Skeletal muscle tissue (tissue), 3 donors: ENCODE measurements at regions not wholly inside any gene's neighbourhood (a gene's known extent, or its start where the extent isn't known, plus 50 kb on each side); places are given as distances from the start of the nearest gene placed in this dataset.

Experiments used
- H3K27ac ChIP-seq: one replicate; pipeline ENCODE4 v1.7.0; 2013; ENCODE audit warnings: mild to moderate bottlenecking, low read depth, low read length, inconsistent platforms
- H3K27me3 ChIP-seq, 3 donors: one replicate each; pipeline ENCODE4 v1.7.0; 2013; ENCODE audit warnings: low read length in 3 of 3; ENCODE audit not compliant: control insufficient read depth in 3 of 3, insufficient read depth in 3 of 3
- H3K36me3 ChIP-seq, 3 donors: one replicate each; pipeline ENCODE4 v1.7.0; 2013; ENCODE audit warnings: low read length in 3 of 3; ENCODE audit not compliant: control insufficient read depth in 3 of 3, insufficient read depth in 3 of 3
- H3K4me1 ChIP-seq, 3 donors: one replicate each; pipeline ENCODE4 v1.7.0; 2013; ENCODE audit warnings: low read length in 3 of 3, mild to moderate bottlenecking in 3 of 3; ENCODE audit not compliant: control insufficient read depth in 3 of 3, insufficient read depth in 3 of 3
- H3K4me3 ChIP-seq, 3 donors: one replicate each; pipeline ENCODE4 v1.7.0; 2013; ENCODE audit warnings: low read length in 3 of 3
- H3K9ac ChIP-seq, 3 donors: one replicate each; pipeline ENCODE4 v1.7.0; 2013; ENCODE audit warnings: low read length in 3 of 3, mild to moderate bottlenecking in 3 of 3, moderate library complexity in 2 of 3, low read depth in 1 of 3
- H3K9me3 ChIP-seq, 3 donors: one replicate each; pipeline ENCODE4 v1.7.0; 2013; ENCODE audit warnings: low read length in 3 of 3; ENCODE audit not compliant: control insufficient read depth in 3 of 3
- donor health status: Osteomylitis.

GRCh38 chr4:3677748-3678070 lies 88.5 kb upstream of the ADRA2C start:
- Histone ChIP-seq H3K4me1 (no peaks in the 10 kb centered on the region), H3K9ac (no peak overlapping the region), H3K4me3 (no peak overlapping the region), H3K9me3 (no peaks in the 10 kb centered on the region), H3K36me3 (no peaks in the 10 kb centered on the region), H3K27ac (no peak overlapping the region), H3K27me3 (peaks cover 34 to 53% (median 53%) of the 10 kb centered on the region in 3 donors)

DNA sequence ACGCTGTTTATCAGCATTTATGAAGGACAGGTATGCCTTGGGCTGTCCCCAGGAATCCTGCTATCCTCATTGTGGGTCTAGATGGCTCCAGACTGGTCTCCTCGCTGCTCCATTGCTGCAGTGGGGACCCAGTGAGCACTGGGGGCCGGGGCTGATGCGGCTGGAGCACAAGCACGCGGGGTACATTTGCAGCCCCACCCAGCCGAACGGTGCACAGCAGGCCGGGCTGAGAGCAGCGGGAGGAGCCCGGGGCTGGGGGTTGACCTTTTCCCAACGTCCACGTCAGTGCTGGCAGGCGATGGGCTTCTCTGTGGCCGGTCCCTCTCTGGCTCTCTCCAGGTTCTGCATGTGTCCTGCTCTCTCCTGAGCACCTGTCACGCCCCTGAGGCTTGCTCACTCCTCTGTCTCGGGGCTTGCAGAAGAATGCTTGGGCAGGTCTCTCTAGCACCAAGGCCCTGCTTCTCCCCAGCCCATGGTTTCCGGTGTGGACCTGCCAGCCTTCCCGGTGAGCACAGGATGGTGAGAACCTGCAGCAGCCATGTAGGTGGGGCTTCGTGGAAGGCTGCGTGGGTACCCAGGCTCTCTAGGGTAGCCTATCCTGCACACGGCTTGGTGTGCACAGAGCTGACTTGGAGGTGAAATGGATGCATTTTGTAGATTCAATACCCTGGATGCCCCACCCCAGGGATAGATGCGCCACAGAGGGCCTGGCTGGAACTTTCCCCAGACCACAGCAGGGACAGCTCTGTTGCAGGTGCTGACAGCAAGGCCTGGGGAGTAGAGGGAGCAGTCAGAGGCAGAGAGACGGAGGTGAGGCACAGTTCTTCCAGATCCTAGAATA lies 89.1 kb upstream of the ADRA2C start:
- H3K27me3 ChIP-seq: peaks cover 34 to 53% (median 47%) of the 10 kb centered on the region in 3 donors
- H3K4me3 ChIP-seq: no peak overlapping the region
- no peak overlapping the region for H3K9ac ChIP-seq
- H3K4me1 ChIP-seq: no peaks in the 10 kb centered on the region
- no peak overlapping the region for H3K27ac ChIP-seq
- H3K36me3 ChIP-seq: no peaks in the 10 kb centered on the region
- no peaks in the 10 kb centered on the region for H3K9me3 ChIP-seq

DNA sequence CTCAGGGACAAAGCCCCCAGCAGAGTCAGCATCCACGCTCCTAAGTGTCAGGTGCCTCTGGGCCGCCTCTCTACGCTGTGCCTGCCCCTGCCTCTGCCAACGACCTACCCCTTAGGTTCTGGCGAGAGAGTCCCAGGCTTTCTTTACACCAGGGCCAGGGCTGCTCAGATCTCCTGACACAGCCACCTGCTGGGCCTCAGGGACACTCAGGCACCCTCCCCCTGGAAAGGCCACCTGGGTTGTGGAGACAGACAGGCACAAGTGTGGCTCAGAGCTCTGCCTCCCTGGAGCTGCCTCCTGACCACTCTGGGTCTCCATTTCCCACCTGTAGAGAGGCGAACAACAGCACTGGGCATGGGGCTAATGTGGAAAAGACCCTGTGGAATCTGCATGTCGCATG lies 90.0 kb upstream of the ADRA2C start:
- Histone ChIP-seq H3K27me3 (peaks cover 34 to 53% (median 42%) of the 10 kb centered on the region in 3 donors), H3K4me3 (no peak overlapping the region), H3K36me3 (no peaks in the 10 kb centered on the region), H3K9ac (no peak overlapping the region), H3K4me1 (no peaks in the 10 kb centered on the region), H3K27ac (no peak overlapping the region), H3K9me3 (no peaks in the 10 kb centered on the region)

DNA sequence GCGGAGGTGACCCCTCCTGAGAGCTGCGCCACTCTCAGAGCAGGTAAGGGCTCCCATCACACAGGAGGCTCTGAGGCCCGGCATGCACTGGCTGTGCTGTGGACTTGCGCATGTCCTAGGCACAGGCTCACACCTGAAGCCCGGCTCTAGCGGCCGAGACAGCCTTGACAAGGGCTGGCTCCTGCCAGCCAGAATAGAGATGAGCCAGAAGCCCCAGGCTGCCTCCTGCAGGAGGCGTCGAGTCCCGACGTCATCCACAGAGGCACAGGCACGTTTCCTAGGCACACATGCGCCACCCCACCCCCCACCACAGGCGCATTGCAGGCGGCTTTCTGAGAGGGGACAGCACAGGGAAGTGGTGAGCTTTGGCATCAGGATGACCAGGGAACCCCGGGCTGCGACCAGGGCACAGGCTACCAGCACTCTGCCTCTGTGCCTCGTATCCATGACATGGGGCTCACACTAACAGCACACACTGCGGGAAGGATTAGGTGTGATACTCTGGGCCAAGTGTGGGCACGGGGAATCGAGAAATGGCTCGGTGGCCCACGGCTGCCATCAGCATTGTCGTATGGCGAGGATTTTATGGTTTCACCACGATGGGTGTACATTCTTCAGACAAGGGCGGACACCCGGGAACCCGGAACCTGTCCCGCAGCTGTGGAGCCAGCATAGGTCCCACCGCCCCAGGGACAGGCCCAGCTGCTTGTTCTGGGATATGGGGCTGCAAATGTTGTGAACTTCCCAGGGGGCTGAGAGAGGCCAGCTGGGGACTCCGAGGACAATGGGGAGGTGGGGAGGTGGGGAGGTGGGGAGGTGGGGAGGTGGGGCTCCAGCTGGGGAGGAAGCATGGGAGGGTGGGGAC lies 90.7 kb upstream of the ADRA2C start:
- H3K4me1 ChIP-seq: no peaks in the 10 kb centered on the region
- no peak overlapping the region for H3K27ac ChIP-seq
- no peaks in the 10 kb centered on the region for H3K36me3 ChIP-seq
- H3K4me3 ChIP-seq: no peak overlapping the region
- H3K9me3 ChIP-seq: no peaks in the 10 kb centered on the region
- H3K27me3 ChIP-seq: peaks cover 29 to 50% (median 41%) of the 10 kb centered on the region in 3 donors
- H3K9ac ChIP-seq: no peak overlapping the region

DNA sequence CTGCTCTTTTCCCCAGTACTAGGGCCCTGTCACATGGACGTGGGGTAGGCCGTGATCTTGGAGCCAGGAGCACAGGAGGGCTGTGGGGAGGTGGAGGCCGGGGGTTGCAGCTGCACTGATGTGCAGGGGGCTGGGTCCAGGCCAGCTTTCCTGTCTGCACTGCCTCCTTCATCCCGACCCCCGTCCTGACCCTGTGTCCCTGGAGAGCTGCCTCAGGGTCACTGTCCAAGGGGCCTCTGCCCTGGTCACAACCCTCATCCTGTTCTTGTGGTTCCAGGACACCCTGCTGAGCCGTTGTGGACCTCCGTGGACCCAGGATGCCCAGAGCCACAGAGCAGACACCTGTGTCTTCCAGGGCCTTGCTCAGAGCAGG lies 91.7 kb upstream of the ADRA2C start:
- no peak overlapping the region for H3K4me3 ChIP-seq
- H3K36me3 ChIP-seq: no peaks in the 10 kb centered on the region
- no peaks in the 10 kb centered on the region for H3K9me3 ChIP-seq
- no peaks in the 10 kb centered on the region for H3K4me1 ChIP-seq
- no peak overlapping the region for H3K27ac ChIP-seq
- H3K27me3 ChIP-seq: peaks cover 29 to 45% (median 41%) of the 10 kb centered on the region in 3 donors
- no peak overlapping the region for H3K9ac ChIP-seq

DNA sequence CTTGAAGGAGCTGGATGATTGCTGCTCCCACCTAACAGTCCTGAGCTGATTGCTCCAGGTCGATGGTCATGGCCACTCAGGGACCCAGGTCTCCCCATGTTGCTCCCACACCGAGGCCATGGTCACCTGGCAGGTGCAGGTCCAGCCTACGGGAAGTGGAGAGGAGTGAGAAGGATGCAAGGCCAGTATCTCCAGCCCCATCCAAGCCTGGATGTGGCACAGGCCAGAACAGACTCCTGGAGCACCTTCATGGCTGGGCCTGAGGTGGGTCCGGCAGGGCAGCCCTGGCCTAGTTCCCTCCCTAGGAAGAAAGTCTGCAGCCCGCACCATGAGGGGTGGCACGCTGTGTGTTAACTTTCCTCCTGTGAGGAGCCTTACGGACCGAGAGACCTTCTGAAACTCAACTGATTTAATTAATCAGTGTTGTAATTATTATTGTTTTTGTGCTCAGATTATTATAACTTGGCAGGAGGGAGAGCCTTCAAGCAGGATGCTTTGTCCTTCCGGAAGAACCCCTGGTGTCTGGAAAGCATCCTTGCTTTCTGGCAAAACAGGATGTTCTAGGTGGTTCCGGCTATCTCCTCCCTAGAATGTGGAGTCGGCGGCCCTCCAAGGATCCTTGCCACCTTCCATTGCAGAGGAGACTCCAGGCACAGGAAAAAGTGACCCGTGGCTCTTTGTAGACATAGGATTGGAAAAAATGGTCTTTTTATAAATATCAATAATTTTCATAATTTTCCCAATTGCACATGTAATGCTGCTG lies 92.3 kb upstream of the ADRA2C start:
- no peaks in the 10 kb centered on the region for H3K9me3 ChIP-seq
- no peak overlapping the region for H3K9ac ChIP-seq
- H3K4me3 ChIP-seq: no peak overlapping the region
- H3K27ac ChIP-seq: no peak overlapping the region
- H3K27me3 ChIP-seq: peaks cover 29 to 41% (median 39%) of the 10 kb centered on the region in 3 donors
- H3K36me3 ChIP-seq: no peaks in the 10 kb centered on the region
- no peaks in the 10 kb centered on the region for H3K4me1 ChIP-seq

- H3K9ac ChIP-seq: no peak overlapping the region
- H3K4me1 ChIP-seq: no peaks in the 10 kb centered on the region
- no peak overlapping the region for H3K27ac ChIP-seq
- H3K4me3 ChIP-seq: no peak overlapping the region
- H3K36me3 ChIP-seq: no peaks in the 10 kb centered on the region
- no peaks in the 10 kb centered on the region for H3K9me3 ChIP-seq
- peaks cover 27 to 40% (median 34%) of the 10 kb centered on the region in 3 donors for H3K27me3 ChIP-seq
Observed at GRCh38 chr4:3673176-3673575, 93.0 kb upstream of the ADRA2C start.

DNA sequence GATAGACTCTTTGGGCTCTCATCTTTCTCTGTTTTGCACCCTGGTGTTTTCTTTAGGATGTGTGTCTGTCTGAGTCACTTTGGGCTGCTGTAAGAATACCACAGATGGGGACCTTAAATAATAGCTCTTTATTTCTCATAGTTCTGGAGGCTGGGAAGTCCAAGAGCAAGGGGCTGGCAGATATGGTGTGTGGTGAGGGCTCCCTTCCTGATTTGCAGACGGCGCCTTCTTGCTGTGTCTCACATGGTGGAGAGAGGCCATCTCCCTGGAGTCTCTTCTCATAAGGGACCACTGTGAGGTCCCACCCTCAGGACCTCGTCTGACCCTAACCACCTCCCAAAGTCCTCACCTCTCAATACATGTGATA lies 93.7 kb upstream of the ADRA2C start:
- no peak overlapping the region for H3K9ac ChIP-seq

DNA sequence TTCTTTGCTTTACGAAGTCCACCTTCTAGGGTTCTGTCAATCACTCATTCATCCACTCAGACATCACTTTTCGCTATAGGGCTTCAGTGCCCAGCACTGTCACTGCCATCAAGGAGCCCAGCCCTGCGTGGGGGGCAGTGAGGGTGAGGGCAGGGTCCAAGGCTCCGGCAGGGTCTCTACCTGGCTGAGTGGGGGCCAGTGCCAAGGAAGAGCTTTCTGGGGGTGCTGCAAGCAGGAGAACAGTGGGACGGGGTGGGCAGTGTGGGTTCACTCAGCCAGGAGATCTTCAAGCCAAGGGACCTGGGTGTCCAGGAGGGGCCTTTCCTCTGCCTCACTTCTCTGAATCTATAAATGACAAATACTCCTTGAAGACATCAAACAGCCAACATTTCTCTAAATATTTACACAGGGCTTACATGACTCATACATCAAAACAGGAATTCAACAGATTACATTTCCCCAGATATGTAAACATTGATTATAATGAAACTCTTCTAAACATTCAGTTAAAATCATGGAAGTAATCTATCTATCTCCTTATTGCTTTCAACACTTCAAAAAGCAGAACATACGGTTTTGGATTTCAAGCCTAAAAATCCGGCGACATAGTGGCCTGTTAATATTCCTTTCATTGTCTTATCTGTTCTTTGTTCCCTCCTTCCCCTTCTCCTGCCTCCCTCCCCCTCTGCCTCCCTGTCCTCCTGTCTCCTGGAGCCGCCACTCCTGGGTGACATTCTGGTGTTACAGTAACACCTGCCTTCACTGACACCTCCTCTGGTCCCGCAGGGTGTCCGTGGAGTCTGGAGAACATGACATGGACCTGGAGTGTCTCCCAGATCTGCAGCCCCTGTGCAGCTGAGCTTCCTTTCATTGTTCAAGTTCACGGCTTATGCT lies 94.4 kb upstream of the ADRA2C start:
- Histone ChIP-seq H3K27me3 (peaks cover 20 to 30% (median 24%) of the 10 kb centered on the region in 3 donors), H3K4me1 (no peaks in the 10 kb centered on the region), H3K27ac (no peak overlapping the region), H3K36me3 (no peaks in the 10 kb centered on the region), H3K9ac (no peak overlapping the region), H3K4me3 (no peak overlapping the region), H3K9me3 (no peaks in the 10 kb centered on the region)

More for the DNA sequence above, 93.7 kb upstream of the ADRA2C start:
- H3K4me1 ChIP-seq: no peaks in the 10 kb centered on the region
- H3K4me3 ChIP-seq: no peak overlapping the region
- no peak overlapping the region for H3K27ac ChIP-seq
- no peaks in the 10 kb centered on the region for H3K9me3 ChIP-seq
- H3K36me3 ChIP-seq: no peaks in the 10 kb centered on the region
- H3K27me3 ChIP-seq: peaks cover 20 to 33% (median 26%) of the 10 kb centered on the region in 3 donors
